Bronchial epithelial cell (primary cell): ENCODE measurements at regions not wholly inside any gene's neighbourhood (a gene's known extent, or its start where the extent isn't known, plus 50 kb on each side); places are given as distances from the start of the nearest gene placed in this dataset.
A peak's percentile ranks its signal among the peaks of the same experiment; 100 is the strongest.

Experiments used
- DNase-seq: peaks from one replicate; pipeline ENCODE4 v3.0.0-alpha.2; 2010; ENCODE audit warnings: low read depth
- FAIRE-seq: peaks from 2 replicates; lab custom pipeline; 2011; peaks lifted over from hg19 to GRCh38; lab: Jason Lieb, UNC
- H3K27me3 ChIP-seq: 2 replicates; pipeline ENCODE4 v1.5.1; 2011; ENCODE audit warnings: low read length; ENCODE audit not compliant: control insufficient read depth, insufficient read depth
- H3K36me3 ChIP-seq: 2 replicates; pipeline ENCODE4 v1.5.1; 2011; ENCODE audit warnings: low read length; ENCODE audit not compliant: control insufficient read depth, insufficient read depth
- H3K4me3 ChIP-seq: 2 replicates; pipeline ENCODE4 v1.5.1; 2011; ENCODE audit warnings: mild to moderate bottlenecking, low read depth, low read length, control low read depth
- CTCF ChIP-seq: IDR thresholded peaks from 2 replicates; pipeline ENCODE4 v1.5.1; 2011; ENCODE audit warnings: mild to moderate bottlenecking, moderate library complexity, low read length, control low read depth, inconsistent platforms; ENCODE audit not compliant: insufficient read depth, severe bottlenecking

- Histone ChIP-seq H3K27me3 (no peaks in the 10 kb centered on the region), H3K4me3 (no peak overlapping the region), H3K36me3 (no peaks in the 10 kb centered on the region)
- DNase-seq = peak; percentile 62
- TF ChIP-seq CTCF = no peak
- no peak for FAIRE-seq
Measured at GRCh38 chr11:33461369-33462125, 204.4 kb downstream of the HIPK3 start.

DNA sequence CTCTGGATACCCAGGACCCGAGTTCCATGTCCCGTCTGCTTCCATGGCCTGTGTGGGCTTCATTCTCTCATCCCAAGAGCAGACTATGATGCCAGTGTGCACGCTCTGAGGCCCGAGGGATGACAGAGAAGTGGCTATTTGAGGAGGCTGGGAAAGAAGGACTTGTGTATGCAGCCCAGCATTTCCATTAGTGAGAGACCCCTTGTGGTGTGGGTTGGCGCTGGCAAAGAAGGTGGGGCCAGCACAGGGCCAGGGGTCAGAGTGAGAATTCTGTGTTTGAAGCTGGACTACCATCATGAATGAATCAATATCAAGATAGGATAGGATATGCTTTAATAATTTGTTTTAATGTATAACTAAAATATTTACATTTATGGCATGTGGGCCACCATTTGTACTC lies 200.8 kb downstream of the HIPK3 start:
- Histone ChIP-seq H3K36me3 (no peaks in the 10 kb centered on the region), H3K4me3 (no peak overlapping the region), H3K27me3 (no peaks in the 10 kb centered on the region)
- DNase-seq (no peak), FAIRE-seq (no peak)
- TF ChIP-seq CTCF = no peak

- Histone ChIP-seq H3K4me3 (no peak overlapping the region), H3K36me3 (no peaks in the 10 kb centered on the region), H3K27me3 (no peaks in the 10 kb centered on the region)
- FAIRE-seq (no peak), DNase-seq (no peak)
- TF ChIP-seq CTCF = no peak
Measured at GRCh38 chr11:33455867-33456463, 198.8 kb downstream of the HIPK3 start.

GRCh38 chr11:33454264-33454663 lies 197.1 kb downstream of the HIPK3 start:
- FAIRE-seq (no peak), DNase-seq (no peak)
- Histone ChIP-seq H3K27me3 (no peaks in the 10 kb centered on the region), H3K36me3 (no peaks in the 10 kb centered on the region), H3K4me3 (no peak overlapping the region)
- no peak for TF ChIP-seq CTCF

GRCh38 chr11:33452836-33453624 lies 195.8 kb downstream of the HIPK3 start:
- Histone ChIP-seq H3K27me3 (no peaks in the 10 kb centered on the region), H3K36me3 (no peaks in the 10 kb centered on the region), H3K4me3 (no peak overlapping the region)
- FAIRE-seq (no peak), DNase-seq (peak; percentile 84)
- no peak for TF ChIP-seq CTCF
